K562 (cell line): ENCODE measurements at regions not wholly inside any gene's neighbourhood (a gene's known extent, or its start where the extent isn't known, plus 50 kb on each side); places are given as distances from the start of the nearest gene placed in this dataset.

Experiments used
- E2F1 ChIP-seq: sonication (generic); formaldehyde crosslinking; IDR thresholded peaks from 2 replicates; pipeline ENCODE4 v1.8.1; 2023; ENCODE audit warnings: mild to moderate bottlenecking, missing genetic modification reagents, moderate library complexity
- FOXA3 ChIP-seq, 2 experiments: fragments of 450-650 bp in 1 of 2; sonication (generic) in 1 of 2; formaldehyde crosslinking; IDR thresholded peaks in 1 of 2; conservative IDR thresholded peaks in 1 of 2; 2 replicates each; pipeline versions ENCODE4 v1.4.0 to v1.8.0; 2020 to 2022; ENCODE audit warnings: mild to moderate bottlenecking in 2 of 2, missing genetic modification reagents in 1 of 2
- HNRNPK ChIP-seq: fragments of 200-400 bp; formaldehyde crosslinking; IDR thresholded peaks from one replicate; pipeline ENCODE4 v1.6.1; 2018; ENCODE audit warnings: mild to moderate bottlenecking, low read depth, low read length; ENCODE audit not compliant: poor library complexity, severe bottlenecking
- NFATC3 ChIP-seq: fragments of 450-650 bp; IDR thresholded peaks from 2 replicates; pipeline ENCODE4 v1.6.1; 2017; ENCODE audit warnings: mild to moderate bottlenecking
- NR2C2 ChIP-seq, 2 experiments: fragments of 200-800 bp in 1 of 2; sonication (Bioruptor generic) in 1 of 2; sonication (generic) in 1 of 2; formaldehyde crosslinking in 1 of 2; IDR thresholded peaks; 2 replicates each; pipeline versions ENCODE4 v1.6.1 to v1.8.0; 2016 to 2022; ENCODE audit warnings: mild to moderate bottlenecking in 1 of 2, missing compliant biosample characterization in 1 of 2, missing genetic modification characterization in 1 of 2, missing genetic modification reagents in 1 of 2
- RAD21 ChIP-seq, 2 experiments: fragments of 250-450 bp in 1 of 2; fragments of 450-650 bp in 1 of 2; sonication (Bioruptor Pico) in 1 of 2; formaldehyde crosslinking in 1 of 2; IDR thresholded peaks in 1 of 2; conservative IDR thresholded peaks in 1 of 2; 2 replicates each; pipeline versions ENCODE4 v1.4.0 to v1.8.0; 2020 to 2022; ENCODE audit warnings: mild to moderate bottlenecking in 2 of 2, moderate library complexity in 1 of 2
- SMARCC2 ChIP-seq: fragments of 450-650 bp; IDR thresholded peaks from 2 replicates; pipeline ENCODE4 v1.6.1; 2017; ENCODE audit warnings: antibody characterized with exemption, moderate library complexity, mild to moderate bottlenecking, low read depth
- TAF15 ChIP-seq: fragments of 200-400 bp; formaldehyde crosslinking; IDR thresholded peaks from 2 replicates; pipeline ENCODE4 v1.6.1; 2017; ENCODE audit warnings: mild to moderate bottlenecking, low read depth, low read length, moderate library complexity
- TF ChIP-seq, protein P1 (sequence below), 2 experiments: fragments of 200-800 bp in 1 of 2; sonication (Bioruptor generic) in 1 of 2; sonication (generic) in 1 of 2; formaldehyde crosslinking in 1 of 2; IDR thresholded peaks in 1 of 2; conservative IDR thresholded peaks in 1 of 2; 2 replicates each; pipeline versions ENCODE4 v1.5.0 to v1.6.1; 2016 to 2020; ENCODE audit warnings: missing compliant biosample characterization in 1 of 2, missing genetic modification characterization in 1 of 2, missing genetic modification reagents in 1 of 2

DNA sequence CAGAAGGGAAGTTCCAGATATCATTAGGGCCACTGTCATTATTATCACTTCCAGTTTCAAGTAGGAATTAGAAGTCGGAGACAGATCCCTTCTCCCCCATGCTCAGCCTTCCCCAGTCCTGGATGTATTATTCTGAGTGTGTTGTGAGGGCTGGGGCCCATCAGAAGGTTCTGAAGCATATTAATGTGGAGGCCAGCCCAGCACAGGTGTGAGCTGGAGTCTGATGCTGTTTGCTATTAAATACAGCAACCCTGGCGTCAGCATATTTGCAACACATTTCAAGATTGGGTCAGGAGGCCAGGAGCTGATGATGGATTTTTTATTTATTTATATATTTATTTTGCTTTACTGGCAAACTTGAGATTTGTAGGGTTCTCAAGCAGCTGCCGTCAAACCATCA, 195.2 kb downstream of the NRP2 start (continued):
- TF ChIP-seq TAF15 (no peak), SMARCC2 (no peak), NFATC3 (no peak), NR2C2 (CRISPR knock-in tag; IDR thresholded peaks at IDR 0.05) (no peak), NR2C2 (tag; IDR thresholded peaks at IDR 0.05) (no peak), FOXA3 (CRISPR knock-in tag; conservative IDR thresholded peaks at IDR 0.05 in 1 of 2, IDR thresholded peaks at IDR 0.05 in 1 of 2) (no peak), E2F1 (CRISPR knock-in tag) (no peak), HNRNPK (no peak), RAD21 (CRISPR knock-in tag; conservative IDR thresholded peaks at IDR 0.05 in 1 of 2, IDR thresholded peaks at IDR 0.05 in 1 of 2) (no peak)
- TF ChIP-seq, protein P1, sequence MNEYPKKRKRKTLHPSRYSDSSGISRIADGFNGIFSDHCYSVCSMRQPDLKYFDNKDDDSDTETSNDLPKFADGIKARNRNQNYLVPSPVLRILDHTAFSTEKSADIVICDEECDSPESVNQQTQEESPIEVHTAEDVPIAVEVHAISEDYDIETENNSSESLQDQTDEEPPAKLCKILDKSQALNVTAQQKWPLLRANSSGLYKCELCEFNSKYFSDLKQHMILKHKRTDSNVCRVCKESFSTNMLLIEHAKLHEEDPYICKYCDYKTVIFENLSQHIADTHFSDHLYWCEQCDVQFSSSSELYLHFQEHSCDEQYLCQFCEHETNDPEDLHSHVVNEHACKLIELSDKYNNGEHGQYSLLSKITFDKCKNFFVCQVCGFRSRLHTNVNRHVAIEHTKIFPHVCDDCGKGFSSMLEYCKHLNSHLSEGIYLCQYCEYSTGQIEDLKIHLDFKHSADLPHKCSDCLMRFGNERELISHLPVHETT (CRISPR knock-in tag; conservative IDR thresholded peaks at IDR 0.05 in 1 of 2, IDR thresholded peaks at IDR 0.05 in 1 of 2) = no peak
- TF ChIP-seq, all 486 proteins: peak for 0
